ENCODE measurements at regions not wholly inside any gene's neighbourhood (a gene's known extent, or its start where the extent isn't known, plus 50 kb on each side); places are given as distances from the start of the nearest gene placed in this dataset.
"Not testable (repeated sequence)": the region's sequence is repeated elsewhere in the genome, so short reads cannot be mapped to it uniquely, and the experiment has no call there.

DNA sequence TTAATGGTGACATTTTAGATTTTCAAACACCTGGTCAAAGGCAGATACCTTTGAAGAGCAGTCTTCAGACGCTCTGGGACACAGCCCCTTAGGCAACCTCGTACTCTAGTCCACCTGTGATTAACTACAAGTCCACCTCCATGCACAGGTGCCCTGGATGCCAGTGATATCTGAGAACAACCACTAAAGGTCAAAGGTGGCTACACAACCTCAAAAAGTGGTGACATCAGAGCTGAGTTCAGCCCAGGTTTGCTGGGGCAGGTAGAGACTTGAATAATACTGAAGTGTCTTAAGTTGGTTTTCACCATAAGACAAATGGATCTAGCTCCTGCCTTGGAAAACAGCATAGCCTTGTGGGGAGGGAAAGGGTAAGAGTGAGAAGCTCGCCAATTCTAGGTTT is 143.4 kb upstream of the ADO start:
- no peak for DNase-seq

- no peak for DNase-seq
Measured at GRCh38 chr10:62662486-62662885, 142.0 kb upstream of the ADO start.

DNA sequence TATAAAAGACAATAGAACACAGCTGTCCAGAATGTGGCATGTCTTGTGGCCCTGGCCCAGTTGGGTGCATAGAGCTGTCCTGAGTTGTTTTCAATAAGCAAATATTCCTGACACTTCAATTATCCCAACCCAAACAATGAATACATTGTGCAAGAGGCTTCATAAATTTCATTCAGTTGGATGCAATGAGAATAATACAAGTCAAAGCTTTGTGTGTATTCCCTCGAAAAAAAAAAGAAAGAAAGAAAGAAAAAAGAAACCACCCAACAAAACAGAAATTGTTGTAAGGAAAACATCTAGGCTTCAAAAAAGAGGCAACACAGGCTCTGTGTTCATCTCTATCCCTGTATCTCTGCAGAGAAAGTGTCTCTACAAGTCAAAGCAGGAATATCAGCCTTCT is 138.7 kb upstream of the ADO start:
- no peak for DNase-seq

DNA sequence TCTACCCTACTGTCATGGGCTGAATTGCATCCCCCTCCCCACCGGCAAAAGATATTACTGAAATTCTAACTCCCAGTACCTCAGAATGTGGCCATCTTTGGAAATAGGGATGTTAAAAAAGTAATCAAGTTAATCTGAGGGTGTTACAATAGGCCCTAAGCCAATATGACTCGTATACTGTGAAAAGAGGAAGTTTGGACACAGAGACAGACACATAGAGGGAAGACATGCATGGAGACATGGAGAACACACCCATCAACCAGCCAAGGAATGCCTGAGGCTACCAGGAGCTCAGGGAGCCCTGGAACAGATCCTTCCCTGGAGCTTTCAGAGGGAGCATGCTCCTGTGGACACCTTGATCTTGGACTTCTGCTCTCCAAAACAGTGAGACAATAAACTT is 138.2 kb upstream of the ADO start:
- DNase-seq, result no peak

DNA sequence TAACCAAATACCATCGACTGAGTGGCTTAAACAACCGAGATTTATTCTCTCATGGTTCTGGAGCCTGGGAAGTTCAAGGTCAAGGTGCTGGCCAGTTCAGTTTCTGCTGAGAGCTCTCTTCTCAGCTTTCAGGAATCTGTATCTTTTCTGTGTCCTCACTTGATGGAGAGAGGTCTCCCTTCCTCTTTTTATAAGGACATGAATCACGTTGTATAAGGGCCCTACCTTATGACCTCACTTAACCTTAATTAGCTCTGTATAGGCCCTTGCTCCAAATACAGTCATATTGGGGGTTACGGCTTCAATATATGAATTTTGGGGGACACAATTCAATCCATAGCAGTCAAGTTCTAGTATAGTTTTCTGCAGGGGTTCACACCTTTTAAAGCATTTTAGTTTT is 135.2 kb upstream of the ADO start:
- DNase-seq, result no peak

DNA sequence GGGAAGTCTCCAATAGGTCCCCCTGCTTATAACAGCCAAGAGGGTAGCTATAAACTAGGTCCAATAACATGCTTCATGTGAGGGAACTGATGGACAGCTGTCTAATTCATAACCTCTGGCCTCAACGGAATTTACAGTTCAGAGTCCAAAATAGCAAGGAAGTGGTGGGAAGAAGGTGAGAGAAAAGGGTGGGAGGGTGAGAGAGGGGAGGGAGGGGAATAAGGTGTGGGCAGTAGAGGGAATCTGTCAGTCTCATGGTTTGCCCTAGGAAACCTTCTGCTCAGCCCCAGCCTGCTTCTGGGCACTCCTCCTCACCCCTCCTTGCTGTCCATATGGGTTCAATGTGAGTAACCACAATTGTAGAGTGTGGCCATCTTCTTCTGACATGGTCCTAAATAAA is 133.4 kb upstream of the ADO start:
- DNase-seq, result no peak

DNA sequence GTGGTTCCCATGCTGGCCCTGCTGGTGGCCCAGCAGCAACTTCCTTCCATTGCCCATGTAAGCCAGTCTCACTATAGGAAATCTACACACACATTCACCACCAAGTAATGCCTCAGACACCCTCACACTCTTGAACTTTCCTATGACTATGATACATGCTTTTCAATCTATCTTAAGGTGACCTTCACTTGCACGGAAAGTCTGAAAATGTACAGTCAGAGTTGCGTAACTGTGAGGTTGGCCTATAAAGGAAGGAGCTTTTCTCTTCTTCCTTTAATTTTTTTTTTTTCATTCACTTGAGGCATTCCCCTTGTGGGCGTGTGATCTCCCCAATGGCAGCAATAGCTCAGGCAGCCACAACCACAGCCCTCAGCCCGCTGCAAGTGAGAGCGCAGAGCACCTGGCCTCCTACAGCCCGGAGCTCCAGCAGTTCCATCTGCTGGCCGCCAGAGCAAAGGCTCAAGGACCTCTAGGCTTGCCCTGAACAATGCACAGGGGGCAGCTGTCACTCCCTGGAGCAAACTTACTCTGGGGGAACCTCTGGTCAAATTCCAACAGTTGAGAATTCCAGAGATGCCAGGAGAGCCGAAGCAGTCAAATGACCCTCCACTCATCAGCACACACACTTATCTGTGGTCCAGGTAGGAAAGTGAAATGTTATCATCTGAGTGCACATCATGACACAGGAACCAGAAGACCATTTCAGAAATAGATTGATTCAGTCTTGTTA is 123.1 kb upstream of the ADO start:
- DNase-seq, result no peak

- DNase-seq, result no peak
Measured at GRCh38 chr10:62684911-62685310, 119.6 kb upstream of the ADO start.

GRCh38 chr10:62687230-62687748 is 117.2 kb upstream of the ADO start:
- DNase-seq, result no peak

DNA sequence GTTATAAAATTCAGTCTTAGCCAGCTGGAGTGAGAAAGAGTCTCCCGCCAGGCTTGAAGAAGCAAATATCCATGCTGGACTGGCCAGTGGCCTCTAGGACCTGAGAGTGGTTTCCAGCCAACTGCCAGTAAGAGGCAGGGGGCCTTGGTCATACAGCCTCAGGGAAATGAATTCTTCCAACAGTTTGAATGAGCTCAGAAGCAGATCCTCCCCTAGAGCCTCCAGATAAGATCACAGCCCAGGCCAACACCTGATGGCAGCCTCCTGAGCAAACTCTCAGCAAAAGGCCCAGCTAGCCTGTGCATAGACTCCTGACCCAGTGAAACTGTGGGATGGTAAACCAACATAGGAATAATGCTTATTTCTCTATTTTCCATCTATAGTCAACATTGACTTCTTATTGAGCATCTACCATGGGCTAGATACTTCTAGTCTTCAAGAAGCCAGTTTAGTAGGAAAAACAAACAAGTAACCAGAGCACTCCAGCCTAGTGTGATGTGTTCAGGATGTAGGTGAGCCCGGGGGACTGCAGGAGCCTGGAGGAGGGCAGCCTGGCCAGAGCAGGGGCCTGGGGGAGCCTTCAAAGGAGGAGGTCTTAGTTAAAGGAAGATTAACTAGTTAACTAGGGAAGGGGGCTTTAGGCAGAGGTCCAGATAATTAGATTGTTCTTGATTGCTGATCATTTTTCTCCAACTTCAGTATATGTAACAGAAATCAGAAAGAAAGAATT is 115.4 kb upstream of the ADO start:
- no peak for DNase-seq

DNA sequence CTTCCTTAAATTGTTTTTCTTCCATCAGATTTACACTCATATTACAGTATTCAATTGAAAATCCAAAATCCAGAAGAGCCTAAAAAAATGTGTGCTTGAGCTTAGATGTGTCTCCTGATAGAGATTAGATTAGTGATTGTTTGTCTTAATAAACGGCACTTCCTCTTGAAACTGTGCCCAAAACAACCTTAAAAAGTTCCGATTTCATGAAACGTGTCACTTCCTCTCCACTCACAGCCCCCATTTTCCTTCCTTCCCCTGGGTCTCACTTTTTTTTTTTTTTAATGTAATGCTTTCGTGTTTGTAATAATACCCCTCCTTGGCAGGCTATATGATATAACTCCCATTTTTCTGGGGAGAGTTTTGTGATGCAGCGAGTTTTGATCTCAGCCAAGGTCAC is 114.8 kb upstream of the ADO start:
- DNase-seq, result no peak

GRCh38 chr10:62690703-62691102 is 113.8 kb upstream of the ADO start:
- no peak for DNase-seq

DNA sequence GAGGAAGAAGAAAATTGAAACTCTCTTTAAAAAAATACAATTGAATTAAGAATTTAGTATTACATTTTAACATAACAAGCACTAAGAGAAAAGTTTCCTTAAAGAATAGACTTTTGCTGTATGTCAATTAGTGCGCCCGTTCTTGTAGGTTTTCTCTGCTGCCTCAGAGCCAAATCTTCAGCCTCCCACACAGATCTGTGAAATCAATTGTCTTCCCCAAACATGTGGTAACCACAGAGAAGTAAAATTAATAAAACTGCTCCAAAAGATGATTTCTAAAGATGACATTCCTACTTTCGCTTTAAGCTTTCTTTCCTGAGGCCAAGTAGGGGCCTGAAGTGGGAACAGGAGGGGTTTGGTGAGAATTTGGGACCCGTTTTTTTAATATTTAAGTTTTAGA is 113.2 kb upstream of the ADO start:
- no peak for DNase-seq

- no peak for DNase-seq
Measured at GRCh38 chr10:62692085-62692484, 112.4 kb upstream of the ADO start.

GRCh38 chr10:62693306-62693705 is 111.2 kb upstream of the ADO start:
- DNase-seq, result no peak

- no peak for DNase-seq
Measured at GRCh38 chr10:62694537-62695126, 109.9 kb upstream of the ADO start.

GRCh38 chr10:62696798-62697197 is 107.7 kb upstream of the ADO start:
- no peak for DNase-seq

DNA sequence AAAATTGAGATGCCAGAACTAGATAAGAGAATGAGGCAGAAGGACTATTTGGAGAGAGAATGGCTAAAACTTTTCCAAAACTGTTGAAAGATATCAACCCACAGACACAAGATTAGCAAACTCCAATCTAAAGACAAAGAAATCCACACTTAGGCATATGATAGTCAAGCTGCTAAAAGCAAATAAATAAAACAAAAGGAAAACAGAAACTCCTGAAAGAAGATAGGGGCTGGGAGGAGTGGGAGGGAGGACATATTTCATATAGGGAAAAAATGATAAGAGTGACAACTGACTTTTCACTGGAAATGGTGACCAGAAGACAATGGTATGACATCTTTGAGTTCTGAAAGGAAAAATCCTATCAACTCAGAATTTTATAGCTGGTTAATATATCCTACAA is 105.4 kb upstream of the ADO start:
- no peak for DNase-seq

GRCh38 chr10:62704121-62704520 is 100.4 kb upstream of the ADO start:
- not testable (repeated sequence) for DNase-seq

GRCh38 chr10:62705789-62706188 is 98.7 kb upstream of the ADO start:
- no peak for DNase-seq

GRCh38 chr10:62707810-62708209 is 96.7 kb upstream of the ADO start:
- no peak for DNase-seq

- DNase-seq, result no peak
Measured at GRCh38 chr10:62708569-62708968, 96.0 kb upstream of the ADO start.

- no peak for DNase-seq
Measured at GRCh38 chr10:62709200-62709599, 95.3 kb upstream of the ADO start.

- DNase-seq, result no peak
Measured at GRCh38 chr10:62710182-62710581, 94.3 kb upstream of the ADO start.
